CD4-positive, alpha-beta T cell treated with Interleukin-2 at 100 ng/mL for 4 hours (primary cell): ENCODE measurements at regions not wholly inside any gene's neighbourhood (a gene's known extent, or its start where the extent isn't known, plus 50 kb on each side); places are given as distances from the start of the nearest gene placed in this dataset.

Experiments
- DNase-seq: peaks from one replicate; pipeline ENCODE4 v3.0.0-alpha.2; 2020; ENCODE audit warnings: low spot score

- no peak for DNase-seq
Observed at GRCh38 chr14:101357559-101358319, 203.6 kb upstream of the DIO3 start.

- DNase-seq, result no peak
Observed at GRCh38 chr14:101358320-101359125, 202.8 kb upstream of the DIO3 start.

- no peak for DNase-seq
Observed at GRCh38 chr14:101359221-101360053, 201.9 kb upstream of the DIO3 start.

GRCh38 chr14:101360054-101360911 is 201.0 kb upstream of the DIO3 start:
- DNase-seq, result no peak

- no peak for DNase-seq
Observed at GRCh38 chr14:101361044-101361443, 200.3 kb upstream of the DIO3 start.

GRCh38 chr14:101361451-101362433 is 199.6 kb upstream of the DIO3 start:
- no peak for DNase-seq

- DNase-seq, result no peak
Observed at GRCh38 chr14:101362529-101363260, 198.6 kb upstream of the DIO3 start.

- DNase-seq, result no peak
Observed at GRCh38 chr14:101363261-101363555, 198.1 kb upstream of the DIO3 start.

- no peak for DNase-seq
Observed at GRCh38 chr14:101363880-101364391, 197.4 kb upstream of the DIO3 start.

- DNase-seq, result no peak
Observed at GRCh38 chr14:101364503-101365328, 196.6 kb upstream of the DIO3 start.

- DNase-seq, result no peak
Observed at GRCh38 chr14:101365329-101366158, 195.8 kb upstream of the DIO3 start.

GRCh38 chr14:101367421-101368261 is 193.7 kb upstream of the DIO3 start:
- no peak for DNase-seq

GRCh38 chr14:101368629-101369028 is 192.7 kb upstream of the DIO3 start:
- no peak for DNase-seq

GRCh38 chr14:101369194-101369915 is 191.9 kb upstream of the DIO3 start:
- no peak for DNase-seq

GRCh38 chr14:101369916-101370592 is 191.2 kb upstream of the DIO3 start:
- no peak for DNase-seq
